ENCODE measurements at regions not wholly inside any gene's neighbourhood (a gene's known extent, or its start where the extent isn't known, plus 50 kb on each side); places are given as distances from the start of the nearest gene placed in this dataset.

- H3K27me3 ChIP-seq: no peaks in the 10 kb centered on the region
- DNase-seq (ENCODE audit: extremely low spot score in 2 of 2): no peak
- no peak for TF ChIP-seq POLR2AphosphoS5 (IDR thresholded peaks at IDR 0.05; ENCODE audit: insufficient read depth in 1 of 2, low read depth in 1 of 2)
- TF ChIP-seq CTCF (IDR thresholded peaks at IDR 0.05): no peak
- no peak for TF ChIP-seq POLR2A (IDR thresholded peaks at IDR 0.05)
- intact Hi-C loops (cut with DNase I): no loop called here
- no peaks in the 10 kb centered on the region for H3K36me3 ChIP-seq
- no peaks in the 10 kb centered on the region for H3K9me3 ChIP-seq
- no peak overlapping the region for H3K4me3 ChIP-seq
- no peaks in the 10 kb centered on the region for H3K4me1 ChIP-seq
- H3K27ac ChIP-seq: no peak overlapping the region
Measured at GRCh38 chr13:112193463-112194166, 126.7 kb downstream of the SOX1 start.

GRCh38 chr13:112194167-112194530 is 127.2 kb downstream of the SOX1 start:
- Histone ChIP-seq H3K4me1 (no peaks in the 10 kb centered on the region), H3K27me3 (no peaks in the 10 kb centered on the region), H3K27ac (no peak overlapping the region), H3K4me3 (no peak overlapping the region), H3K9me3 (no peaks in the 10 kb centered on the region), H3K36me3 (no peaks in the 10 kb centered on the region)
- TF ChIP-seq POLR2A (IDR thresholded peaks at IDR 0.05) (no peak), POLR2AphosphoS5 (IDR thresholded peaks at IDR 0.05; ENCODE audit: insufficient read depth in 1 of 2, low read depth in 1 of 2) (no peak), CTCF (IDR thresholded peaks at IDR 0.05) (no peak)
- DNase-seq (ENCODE audit: extremely low spot score in 2 of 2): no peak
- intact Hi-C loops (cut with DNase I): no loop called here

GRCh38 chr13:112194579-112194978 is 127.6 kb downstream of the SOX1 start:
- TF ChIP-seq POLR2A (IDR thresholded peaks at IDR 0.05) (no peak), CTCF (IDR thresholded peaks at IDR 0.05) (no peak), POLR2AphosphoS5 (IDR thresholded peaks at IDR 0.05; ENCODE audit: insufficient read depth in 1 of 2, low read depth in 1 of 2) (no peak)
- no peaks in the 10 kb centered on the region for H3K27me3 ChIP-seq
- H3K4me1 ChIP-seq: no peaks in the 10 kb centered on the region
- H3K27ac ChIP-seq: no peak overlapping the region
- DNase-seq (ENCODE audit: extremely low spot score in 2 of 2): no peak
- no peaks in the 10 kb centered on the region for H3K36me3 ChIP-seq
- intact Hi-C loops (cut with DNase I): no loop called here
- H3K4me3 ChIP-seq: no peak overlapping the region
- H3K9me3 ChIP-seq: no peaks in the 10 kb centered on the region

GRCh38 chr13:112198396-112199010 is 131.6 kb downstream of the SOX1 start:
- DNase-seq (ENCODE audit: extremely low spot score in 2 of 2): no peak
- TF ChIP-seq POLR2AphosphoS5 (IDR thresholded peaks at IDR 0.05; ENCODE audit: insufficient read depth in 1 of 2, low read depth in 1 of 2) (no peak), POLR2A (IDR thresholded peaks at IDR 0.05) (no peak), CTCF (IDR thresholded peaks at IDR 0.05) (no peak)
- intact Hi-C loops (cut with DNase I): no loop called here
- Histone ChIP-seq H3K27ac (no peak overlapping the region), H3K9me3 (no peaks in the 10 kb centered on the region), H3K36me3 (no peaks in the 10 kb centered on the region), H3K4me3 (no peak overlapping the region), H3K27me3 (no peaks in the 10 kb centered on the region), H3K4me1 (no peaks in the 10 kb centered on the region)

GRCh38 chr13:112200200-112200599 is 133.3 kb downstream of the SOX1 start:
- TF ChIP-seq POLR2AphosphoS5 (IDR thresholded peaks at IDR 0.05; ENCODE audit: insufficient read depth in 1 of 2, low read depth in 1 of 2): no peak
- no peak for TF ChIP-seq POLR2A (IDR thresholded peaks at IDR 0.05)
- no peak for TF ChIP-seq CTCF (IDR thresholded peaks at IDR 0.05)

More at GRCh38 chr13:112200200-112200599, 133.3 kb downstream of the SOX1 start:
- intact Hi-C loops (cut with DNase I): no loop called here
- Histone ChIP-seq H3K27ac (no peak overlapping the region), H3K27me3 (no peaks in the 10 kb centered on the region), H3K4me3 (no peak overlapping the region), H3K9me3 (no peaks in the 10 kb centered on the region), H3K36me3 (no peaks in the 10 kb centered on the region), H3K4me1 (no peaks in the 10 kb centered on the region)
- DNase-seq (ENCODE audit: extremely low spot score in 2 of 2): no peak
